H1 (cell line): ENCODE measurements at regions not wholly inside any gene's neighbourhood (a gene's known extent, or its start where the extent isn't known, plus 50 kb on each side); places are given as distances from the start of the nearest gene placed in this dataset.

ENCODE experiments used
- CTCF ChIA-PET: fragments of 300-600 bp; sonication (Branson Sonifier 250); formaldehyde crosslinking; loops from one replicate; lab custom pipeline; 2021; ENCODE audit not compliant: partially characterized antibody; lab: Charles Lee
- POLR2A ChIA-PET: fragments of 300-600 bp; sonication (Branson Sonifier 250); formaldehyde crosslinking; loops from one replicate; lab custom pipeline; 2021; ENCODE audit warnings: inconsistent platforms; ENCODE audit not compliant: partially characterized antibody; lab: Charles Lee
- DNase-seq, 2 experiments: peaks; one replicate each; pipeline versions ENCODE4 v3.0.0 to v3.0.0-alpha.2; 2010 to 2022; ENCODE audit warnings: low spot score in 2 of 2, low read depth in 1 of 2, mixed read lengths in 1 of 2
- FAIRE-seq: peaks from 2 replicates; lab custom pipeline; 2011; peaks lifted over from hg19 to GRCh38; lab: Jason Lieb, UNC
- H2AFZ ChIP-seq: 2 replicates; pipeline ENCODE4 v1.8.1; 2012; ENCODE audit warnings: low read length, inconsistent platforms
- H2AK5ac ChIP-seq: 2 replicates; pipeline ENCODE4 v1.6.1; 2013; ENCODE audit warnings: low read depth, low read length
- H2BK120ac ChIP-seq: replicated peaks from 2 replicates; pipeline ENCODE3; 2013; ENCODE audit warnings: low read depth, low read length, inconsistent platforms
- H2BK12ac ChIP-seq: 2 replicates; pipeline ENCODE4 v1.6.1; 2013; ENCODE audit warnings: low read depth, low read length
- H2BK15ac ChIP-seq: 2 replicates; pipeline ENCODE4 v1.6.1; 2013; ENCODE audit warnings: low read length
- H2BK20ac ChIP-seq: 2 replicates; pipeline ENCODE4 v1.6.1; 2013; ENCODE audit warnings: low read length
- H2BK5ac ChIP-seq: 2 replicates; pipeline ENCODE4 v1.6.1; 2013; ENCODE audit warnings: low read depth, low read length
- H3K14ac ChIP-seq: 2 replicates; pipeline ENCODE4 v1.6.1; 2013; ENCODE audit warnings: inconsistent platforms; ENCODE audit not compliant: insufficient read length
- H3K18ac ChIP-seq: 2 replicates; pipeline ENCODE4 v1.6.1; 2013; ENCODE audit warnings: low read length; ENCODE audit errors: extremely low read depth
- H3K23ac ChIP-seq: 2 replicates; pipeline ENCODE4 v1.6.1; 2013; ENCODE audit warnings: inconsistent platforms; ENCODE audit not compliant: insufficient read length
- H3K23me2 ChIP-seq: 2 replicates; pipeline ENCODE4 v1.6.1; 2013; ENCODE audit warnings: low read depth, low read length
- H3K27ac ChIP-seq: 2 replicates; pipeline ENCODE4 v1.6.1; 2011; ENCODE audit warnings: low read depth, low read length, inconsistent platforms
- H3K27me3 ChIP-seq, 4 experiments: replicated peaks in 1 of 4; 1 replicate in 1 of 4; 2 replicates in 3 of 4; pipeline versions ENCODE4 v1.6.1 to v1.8.1; 2011 to 2013; ENCODE audit warnings: low read length in 3 of 4, mild to moderate bottlenecking in 3 of 4, inconsistent platforms in 2 of 4, mixed read lengths in 2 of 4, moderate library complexity in 1 of 4; ENCODE audit not compliant: control insufficient read depth in 3 of 4, insufficient read depth in 3 of 4; ENCODE audit errors: extremely low read depth in 1 of 4
- H3K36me3 ChIP-seq, 4 experiments: 2 replicates each; pipeline versions ENCODE4 v1.6.1 to v1.8.1; 2011 to 2013; ENCODE audit warnings: mild to moderate bottlenecking in 4 of 4, low read length in 3 of 4, moderate library complexity in 2 of 4, control low read depth in 1 of 4, inconsistent platforms in 1 of 4; ENCODE audit not compliant: insufficient read depth in 4 of 4, control insufficient read depth in 2 of 4
- H3K4ac ChIP-seq: replicated peaks from 2 replicates; pipeline ENCODE3; 2013; ENCODE audit warnings: low read length, low read depth, mixed read lengths, inconsistent platforms; ENCODE audit not compliant: insufficient read length
- H3K4me1 ChIP-seq, 4 experiments: replicated peaks in 1 of 4; 1 replicate in 1 of 4; 2 replicates in 3 of 4; pipeline versions ENCODE4 v1.6.1 to v1.8.1; 2011 to 2013; ENCODE audit warnings: low read length in 3 of 4, inconsistent platforms in 2 of 4, mixed read lengths in 1 of 4; ENCODE audit not compliant: insufficient read depth in 4 of 4, control insufficient read depth in 3 of 4
- H3K4me2 ChIP-seq, 2 experiments: 2 replicates each; pipeline versions ENCODE4 v1.6.1 to v1.8.1; 2011 to 2013; ENCODE audit warnings: low read depth in 2 of 2, low read length in 2 of 2, control low read depth in 1 of 2, inconsistent platforms in 1 of 2, mild to moderate bottlenecking in 1 of 2; ENCODE audit not compliant: insufficient read depth in 1 of 2
- H3K4me3 ChIP-seq, 4 experiments: fragments of 200-600, 300-600 bp in 1 of 4; sonication (generic), shearing (Covaris generic), sonication (Bioruptor Twin) in 1 of 4; 2 replicates each; pipeline versions ENCODE4 v1.5.1 to v1.8.1; 2011 to 2016; ENCODE audit warnings: low read length in 4 of 4, low read depth in 3 of 4, control low read depth in 2 of 4, inconsistent platforms in 2 of 4, mild to moderate bottlenecking in 2 of 4, mixed read lengths in 1 of 4, moderate library complexity in 1 of 4; ENCODE audit not compliant: insufficient read depth in 2 of 4; ENCODE audit errors: extremely low read depth in 1 of 4
- H3K56ac ChIP-seq: replicated peaks from 2 replicates; pipeline ENCODE3; 2013; ENCODE audit warnings: low read depth, mild to moderate bottlenecking, mixed read lengths, low read length, inconsistent platforms; ENCODE audit not compliant: insufficient read length
- H3K79me1 ChIP-seq: 2 replicates; pipeline ENCODE4 v1.6.1; 2013; ENCODE audit warnings: low read depth, low read length, control low read depth
- H3K79me2 ChIP-seq, 2 experiments: 2 replicates each; pipeline versions ENCODE4 v1.6.1 to v1.8.1; 2012 to 2013; ENCODE audit warnings: low read length in 2 of 2, mild to moderate bottlenecking in 2 of 2, inconsistent platforms in 1 of 2; ENCODE audit not compliant: insufficient read depth in 2 of 2, control insufficient read depth in 1 of 2
- H3K9ac ChIP-seq, 4 experiments: replicated peaks in 1 of 4; 1 replicate in 1 of 4; 2 replicates in 3 of 4; pipeline versions ENCODE4 v1.6.1 to v1.8.1; 2011 to 2013; ENCODE audit warnings: low read depth in 3 of 4, low read length in 3 of 4, control low read depth in 2 of 4, mild to moderate bottlenecking in 2 of 4, moderate library complexity in 2 of 4, inconsistent platforms in 1 of 4; ENCODE audit errors: extremely low read depth in 1 of 4
- H3K9me3 ChIP-seq, 2 experiments: 2 replicates each; pipeline versions ENCODE4 v1.6.1 to v1.8.1; 2012 to 2013; ENCODE audit warnings: mild to moderate bottlenecking in 2 of 2, moderate library complexity in 2 of 2, control low read depth in 1 of 2, inconsistent platforms in 1 of 2, low read depth in 1 of 2, low read length in 1 of 2, mixed read lengths in 1 of 2; ENCODE audit not compliant: insufficient read depth in 2 of 2
- H4K20me1 ChIP-seq, 2 experiments: replicated peaks in 1 of 2; 2 replicates each; pipeline versions ENCODE3 to v1.8.1; 2011 to 2013; ENCODE audit warnings: inconsistent platforms in 2 of 2, low read length in 2 of 2, mild to moderate bottlenecking in 1 of 2; ENCODE audit not compliant: insufficient read depth in 2 of 2, control insufficient read depth in 1 of 2
- H4K5ac ChIP-seq: 2 replicates; pipeline ENCODE4 v1.6.1; 2013; ENCODE audit warnings: low read length, low read depth, mixed read lengths, inconsistent platforms; ENCODE audit not compliant: insufficient read length
- H4K8ac ChIP-seq: 2 replicates; pipeline ENCODE4 v1.8.0; 2013; ENCODE audit warnings: mild to moderate bottlenecking, moderate library complexity, low read length, inconsistent platforms; ENCODE audit not compliant: insufficient read depth; ENCODE audit errors: extremely low read depth
- H4K91ac ChIP-seq: replicated peaks from 2 replicates; pipeline ENCODE3; 2013; ENCODE audit warnings: low read length, mixed read lengths, inconsistent platforms; ENCODE audit not compliant: insufficient read length
- CTBP2 ChIP-seq: IDR thresholded peaks from 2 replicates; pipeline ENCODE4 v1.7.0; 2011; ENCODE audit warnings: borderline replicate concordance, mild to moderate bottlenecking, moderate library complexity, mixed read lengths, low read length; ENCODE audit not compliant: insufficient read depth, insufficient read length
- EZH2 ChIP-seq: fragments of 200-600 bp; sonication (generic); IDR thresholded peaks from 2 replicates; pipeline ENCODE4 v1.7.1; 2012; ENCODE audit warnings: low read depth, mild to moderate bottlenecking, moderate library complexity, low read length, inconsistent platforms; ENCODE audit not compliant: severe bottlenecking
- GABPA ChIP-seq: IDR thresholded peaks from 2 replicates; pipeline ENCODE4 v1.6.1; 2011; ENCODE audit warnings: mild to moderate bottlenecking, low read length, moderate library complexity, borderline replicate concordance; ENCODE audit not compliant: insufficient read depth
- JUN ChIP-seq: IDR thresholded peaks from 2 replicates; pipeline ENCODE4 v1.6.1; 2011; ENCODE audit warnings: low read depth, mild to moderate bottlenecking, improper control_type of control experiment, low read length
- KDM5A ChIP-seq: fragments of 200-600 bp; IDR thresholded peaks from 2 replicates; pipeline ENCODE4 v1.7.1; 2012; ENCODE audit warnings: mild to moderate bottlenecking, low read length, inconsistent platforms, mixed read lengths
- MAFK ChIP-seq: IDR thresholded peaks from 2 replicates; pipeline ENCODE4 v1.6.1; 2012; ENCODE audit warnings: low read depth, mild to moderate bottlenecking, improper control_type of control experiment, low read length
- POLR2A ChIP-seq, 2 experiments: IDR thresholded peaks; 1 replicate in 1 of 2; 2 replicates in 1 of 2; pipeline ENCODE4 v1.6.1; 2011; ENCODE audit warnings: low read depth in 2 of 2, low read length in 2 of 2, mild to moderate bottlenecking in 2 of 2; ENCODE audit errors: control extremely low read depth in 1 of 2
- POLR2AphosphoS5 ChIP-seq: IDR thresholded peaks from 2 replicates; pipeline ENCODE4 v1.6.1; 2011; ENCODE audit warnings: low read depth, low read length
- SUZ12 ChIP-seq: fragments of 200-600 bp; sonication (generic); IDR thresholded peaks from 2 replicates; pipeline ENCODE4 v1.6.1; 2012; ENCODE audit warnings: mild to moderate bottlenecking, inconsistent platforms, low read length, moderate library complexity, mixed read lengths
- TBP ChIP-seq: IDR thresholded peaks from 2 replicates; pipeline ENCODE4 v1.6.1; 2011; ENCODE audit warnings: low read depth, low read length, improper control_type of control experiment
- WGBS, 2 experiments: shearing (Covaris generic) in 1 of 2; methylation state at CpG; one replicate each; pipeline versions ENCODE4 v1.1.6 to v1.1.7; 2013 to 2015; ENCODE audit warnings: low lambda C conversion rate in 2 of 2, mixed read lengths in 2 of 2, inconsistent platforms in 1 of 2, low coverage in 1 of 2, missing lambda C conversion rate in 1 of 2; ENCODE audit not compliant: insufficient replicate concordance in 2 of 2, insufficient coverage in 1 of 2, insufficient read length in 1 of 2; ENCODE audit errors: extremely low coverage in 1 of 2, missing lambda C conversion rate in 1 of 2; 5-methylcytosine and 5-hydroxymethylcytosine counted together

GRCh38 chr6:40015530-40015929 lies 81.3 kb upstream of the MOCS1 start:
- Histone ChIP-seq H4K91ac (no peak overlapping the region), H3K79me2 (no peaks in the 10 kb centered on the region), H2BK120ac (no peak overlapping the region), H3K79me1 (no peaks in the 10 kb centered on the region), H3K9ac (no peak overlapping the region), H3K36me3 (no peaks in the 10 kb centered on the region), H2BK20ac (no peak overlapping the region), H3K4me3 (no peak overlapping the region), H3K27me3 (no peaks in the 10 kb centered on the region), H3K23ac (no peak overlapping the region), H3K18ac (no peak overlapping the region), H3K56ac (no peak overlapping the region), H3K14ac (no peak overlapping the region), H4K20me1 (no peaks in the 10 kb centered on the region), H2BK15ac (no peak overlapping the region), H2AFZ (no peak overlapping the region), H3K23me2 (no peaks in the 10 kb centered on the region), H2BK5ac (no peak overlapping the region), H2AK5ac (no peak overlapping the region), H3K4me1 (peaks cover 0 to 4% (median 0%) of the 10 kb centered on the region in 4 experiments; a peak in 1 of 7 replicates), H3K9me3 (no peaks in the 10 kb centered on the region), H2BK12ac (no peak overlapping the region), H3K27ac (no peak overlapping the region), H4K5ac (no peak overlapping the region), H3K4me2 (no peak overlapping the region), H4K8ac (no peak overlapping the region), H3K4ac (no peak overlapping the region)
- WGBS, 2 experiments: 83% methylated on average over 1 of the region's 1 CpG; no CpG with 5 or more reads in 1 of the 2 experiments
- FAIRE-seq (no peak), DNase-seq (no peak)
- ChIA-PET POLR2A (no interaction called here), CTCF (no interaction called here)
- TF ChIP-seq SUZ12 (no peak), MAFK (no peak), CTBP2 (no peak), TBP (no peak), GABPA (no peak), EZH2 (no peak), POLR2AphosphoS5 (no peak), POLR2A (IDR thresholded peaks at IDR 0.05; ENCODE audit: control extremely low read depth in 1 of 2, low read depth in 2 of 2, low read length in 2 of 2) (no peak), KDM5A (no peak), JUN (no peak)
